T-helper 2 cell treated with Interferon-gamma antibody and Interleukin-4, amounts not matched to agents 5 μg/mL and 100 μg/mL, for 36 hours (primary cell): ENCODE measurements at regions not wholly inside any gene's neighbourhood (a gene's known extent, or its start where the extent isn't known, plus 50 kb on each side); places are given as distances from the start of the nearest gene placed in this dataset.

Source experiments
- DNase-seq: peaks from one replicate; pipeline ENCODE4 v3.0.0; 2021; ENCODE audit warnings: low spot score
- H3K27ac Mint-ChIP-seq: one replicate; pipeline ENCODE4 v1.8.0; 2021; ENCODE audit warnings: mild to moderate bottlenecking, mixed read lengths
- H3K27me3 Mint-ChIP-seq: one replicate; pipeline ENCODE4 v1.8.0; 2021; ENCODE audit warnings: low read depth, mixed read lengths
- H3K36me3 Mint-ChIP-seq: one replicate; pipeline ENCODE4 v1.8.0; 2021; ENCODE audit warnings: low read depth, mixed read lengths
- H3K4me1 Mint-ChIP-seq: one replicate; pipeline ENCODE4 v1.8.0; 2021; ENCODE audit warnings: low read depth, mixed read lengths
- H3K4me3 Mint-ChIP-seq: one replicate; pipeline ENCODE4 v1.8.0; 2022; ENCODE audit warnings: mild to moderate bottlenecking, moderate library complexity, mixed read lengths
- H3K9me3 Mint-ChIP-seq: one replicate; pipeline ENCODE4 v1.8.0; 2021; ENCODE audit warnings: mixed read lengths

DNA sequence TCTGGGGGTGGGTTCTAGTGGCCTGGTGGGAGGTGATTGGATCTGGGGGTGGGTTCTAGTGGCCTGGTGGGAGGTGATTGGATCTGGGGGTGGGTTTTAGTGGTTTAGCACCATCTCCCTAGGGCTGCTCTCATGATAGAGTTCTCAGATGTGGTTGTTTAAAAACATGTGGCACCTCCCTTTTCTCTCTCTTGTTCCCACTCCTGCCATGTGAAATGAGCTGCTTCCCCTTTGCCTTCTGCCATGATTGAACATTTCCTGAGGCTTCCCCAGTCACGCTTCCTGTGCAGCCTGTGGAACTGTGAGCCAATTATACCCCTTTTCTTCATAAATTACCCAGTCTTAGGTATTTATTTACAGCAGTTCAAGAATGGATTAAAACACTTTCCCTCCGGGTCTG is 327.3 kb upstream of the AJAP1 start:
- Mint-ChIP-seq H3K4me1 (no peaks in the 10 kb centered on the region), H3K27me3 (no peaks in the 10 kb centered on the region), H3K27ac (no peak overlapping the region), H3K36me3 (no peaks in the 10 kb centered on the region), H3K9me3 (no peaks in the 10 kb centered on the region), H3K4me3 (no peak overlapping the region)
- DNase-seq, result no peak

DNA sequence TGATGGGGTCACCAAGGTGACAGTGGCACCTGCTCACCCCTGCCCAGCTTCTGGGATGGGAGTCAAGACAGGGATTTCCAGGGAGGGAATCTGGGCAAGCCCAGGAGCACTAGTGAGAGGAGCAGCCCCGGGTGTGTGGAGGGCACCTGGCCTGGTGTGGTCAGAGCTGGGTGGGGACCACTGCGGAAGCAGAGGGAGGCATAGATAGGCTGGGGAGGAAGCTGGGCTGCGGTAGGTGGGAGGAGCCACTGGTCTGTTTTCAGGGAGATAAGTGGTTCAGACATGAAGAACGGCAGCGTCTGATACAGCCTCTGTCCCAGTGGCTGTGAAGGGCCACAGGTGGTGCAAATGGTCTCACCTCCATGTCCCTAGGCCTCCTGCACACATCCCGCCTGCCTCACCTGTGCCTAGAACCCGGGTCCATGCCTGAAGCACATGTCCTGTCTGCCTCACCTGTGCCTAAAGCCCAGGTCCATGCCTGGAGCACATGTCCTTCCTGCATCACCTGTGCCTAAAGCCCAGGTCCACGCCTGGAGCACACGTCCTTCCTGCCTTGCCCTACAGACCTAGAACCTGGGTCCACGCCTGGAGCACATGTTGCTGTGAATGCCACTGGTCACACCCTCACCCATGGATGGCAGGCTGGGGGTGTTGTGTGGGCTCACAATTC is 325.9 kb upstream of the AJAP1 start:
- Mint-ChIP-seq H3K27ac (no peak overlapping the region), H3K36me3 (no peaks in the 10 kb centered on the region), H3K27me3 (no peaks in the 10 kb centered on the region), H3K4me3 (no peak overlapping the region), H3K9me3 (peaks cover 2% of the 10 kb centered on the region), H3K4me1 (no peaks in the 10 kb centered on the region)
- no peak for DNase-seq

DNA sequence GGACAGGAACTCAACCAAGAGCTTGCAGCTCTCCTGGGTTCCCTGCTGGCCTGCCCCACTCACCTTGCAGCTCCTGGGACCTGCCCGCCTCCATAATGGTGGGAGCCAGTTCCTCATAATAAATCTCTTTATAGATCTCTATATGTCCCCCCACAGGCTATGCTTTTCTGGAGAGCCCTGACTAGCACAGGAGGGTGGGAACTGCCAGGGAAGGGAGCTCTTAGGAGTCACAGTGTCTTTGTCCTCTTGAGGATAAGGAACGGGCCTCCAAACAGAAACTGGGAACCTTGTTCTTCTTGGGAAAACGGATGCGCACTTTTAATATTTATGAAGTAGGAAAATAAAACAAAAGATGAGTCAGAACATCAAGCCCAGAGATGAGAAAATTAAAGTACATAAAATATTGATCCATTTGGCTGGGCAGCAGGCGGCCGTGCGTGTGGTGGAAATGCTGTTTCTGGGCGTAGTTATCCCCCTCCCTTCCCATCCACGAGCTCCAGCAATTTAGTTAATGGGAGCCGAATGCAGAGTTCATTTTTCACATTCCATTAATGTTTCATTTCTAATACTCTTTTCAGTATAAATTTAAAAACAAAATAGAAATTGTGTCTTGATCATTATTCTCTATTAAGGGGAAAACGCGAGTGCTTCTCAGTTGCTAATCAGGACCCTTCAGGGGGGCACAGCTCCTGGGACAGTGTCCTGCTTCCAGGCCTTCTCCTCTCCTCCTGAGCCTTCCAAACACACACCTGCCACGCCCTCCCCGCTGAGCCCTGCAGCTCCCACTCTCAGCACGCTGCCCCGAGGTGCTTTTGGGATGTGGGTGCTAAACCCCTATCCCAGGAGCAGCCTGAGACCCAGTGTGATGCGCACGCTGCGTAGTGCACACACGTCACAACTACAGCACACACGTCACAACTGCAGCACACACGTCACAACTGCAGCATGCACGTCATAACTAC is 323.3 kb upstream of the AJAP1 start:
- Mint-ChIP-seq H3K27me3 (no peaks in the 10 kb centered on the region), H3K36me3 (no peaks in the 10 kb centered on the region), H3K9me3 (peaks cover 5% of the 10 kb centered on the region), H3K27ac (no peak overlapping the region), H3K4me3 (no peak overlapping the region), H3K4me1 (no peaks in the 10 kb centered on the region)
- DNase-seq, result no peak

DNA sequence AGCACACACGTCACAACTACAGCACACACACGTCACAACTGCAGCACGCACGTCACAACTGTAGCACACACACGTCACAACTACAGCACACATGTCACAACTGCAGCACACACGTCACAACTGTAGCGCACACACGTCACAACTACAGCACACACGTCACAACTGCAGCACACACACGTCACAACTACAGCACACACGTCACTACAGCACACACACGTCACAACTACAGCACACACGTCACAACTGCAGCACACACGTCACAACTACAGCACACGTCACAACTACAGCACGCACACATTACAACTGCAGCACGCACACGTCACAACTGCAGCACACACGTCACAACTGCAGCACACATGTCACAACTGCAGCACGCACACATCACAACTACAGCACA is 322.6 kb upstream of the AJAP1 start:
- Mint-ChIP-seq H3K27me3 (no peaks in the 10 kb centered on the region), H3K4me3 (no peak overlapping the region), H3K36me3 (no peaks in the 10 kb centered on the region), H3K27ac (no peak overlapping the region), H3K9me3 (peaks cover 12% of the 10 kb centered on the region), H3K4me1 (no peaks in the 10 kb centered on the region)
- no peak for DNase-seq

DNA sequence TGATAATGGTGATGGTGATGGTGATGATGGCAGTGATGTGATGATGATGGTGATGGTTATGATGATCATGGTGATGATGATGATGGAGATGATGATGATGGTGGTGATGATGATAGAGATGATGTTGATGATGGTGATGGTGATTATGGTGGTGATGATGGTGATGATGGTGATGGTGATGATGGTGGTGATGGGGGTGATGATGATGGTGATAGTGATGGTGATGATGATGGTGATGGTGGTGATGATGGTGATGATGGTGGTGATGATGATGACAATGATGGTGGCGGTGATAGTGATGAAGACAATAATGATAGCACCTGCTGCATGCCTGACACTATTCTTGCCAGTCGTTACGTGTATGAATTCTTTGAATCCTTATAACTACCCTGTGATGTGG is 317.9 kb upstream of the AJAP1 start:
- DNase-seq, result no peak
- no peak overlapping the region for H3K27ac Mint-ChIP-seq
- no peaks in the 10 kb centered on the region for H3K27me3 Mint-ChIP-seq
- no peaks in the 10 kb centered on the region for H3K36me3 Mint-ChIP-seq
- H3K4me1 Mint-ChIP-seq, result no peaks in the 10 kb centered on the region
- no peak overlapping the region for H3K4me3 Mint-ChIP-seq
- H3K9me3 Mint-ChIP-seq, result peaks cover 12% of the 10 kb centered on the region

DNA sequence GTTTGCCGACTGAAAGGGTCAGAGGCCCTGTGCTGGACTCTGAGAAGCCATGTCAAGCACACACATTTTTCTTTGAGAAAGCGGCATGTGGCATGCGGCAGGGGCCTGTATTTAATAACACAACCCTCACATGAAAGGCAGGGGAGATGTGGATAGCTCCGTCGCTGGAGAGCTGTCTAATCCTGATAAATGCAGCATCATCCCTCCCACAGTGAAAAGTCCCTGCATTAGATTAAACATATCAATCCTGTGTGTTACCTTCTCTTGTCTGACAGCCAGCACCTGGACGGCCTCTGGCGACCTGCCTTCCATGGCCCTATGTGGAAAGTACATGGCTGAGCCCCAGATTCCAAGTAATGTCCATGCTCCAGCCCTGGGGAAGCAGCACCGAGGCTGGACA is 313.0 kb upstream of the AJAP1 start:
- H3K4me3 Mint-ChIP-seq, result no peak overlapping the region
- H3K36me3 Mint-ChIP-seq, result no peaks in the 10 kb centered on the region
- peaks cover 7% of the 10 kb centered on the region for H3K9me3 Mint-ChIP-seq
- no peaks in the 10 kb centered on the region for H3K4me1 Mint-ChIP-seq
- no peaks in the 10 kb centered on the region for H3K27me3 Mint-ChIP-seq
- DNase-seq, result no peak
- H3K27ac Mint-ChIP-seq, result no peak overlapping the region

DNA sequence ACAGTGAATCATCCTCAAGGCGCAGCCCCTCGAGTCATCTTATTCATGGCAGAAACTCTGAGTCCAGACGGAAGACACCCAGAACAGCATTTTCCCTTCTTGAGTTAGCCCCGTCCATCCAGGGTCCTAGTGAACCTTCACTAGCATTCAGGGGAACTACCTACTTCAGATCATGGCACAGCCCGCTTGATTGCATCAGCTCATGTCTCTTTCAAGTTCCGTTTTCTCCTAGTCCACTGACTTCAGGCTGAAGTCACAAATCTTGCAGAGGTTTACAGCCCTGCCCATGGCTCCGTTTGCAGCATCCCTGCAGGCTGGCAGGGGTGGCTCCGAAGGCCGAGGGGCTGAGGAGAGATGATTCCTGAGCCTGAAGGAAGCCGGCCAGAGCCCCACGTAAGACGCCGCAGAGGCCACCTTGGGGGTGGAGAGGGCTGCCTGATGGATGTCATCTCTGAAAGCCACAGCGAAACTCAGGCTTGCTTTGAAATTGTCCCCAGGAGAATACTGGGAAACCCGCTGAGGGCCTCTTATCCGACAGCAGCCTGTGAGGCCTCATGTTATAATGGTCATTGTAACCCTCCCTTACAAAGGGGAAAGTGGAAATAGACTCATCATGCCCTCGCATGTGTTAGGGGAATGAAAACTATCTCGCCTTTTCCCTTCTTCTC is 310.2 kb upstream of the AJAP1 start:
- no peaks in the 10 kb centered on the region for H3K27me3 Mint-ChIP-seq
- DNase-seq, result no peak
- H3K36me3 Mint-ChIP-seq, result no peaks in the 10 kb centered on the region
- H3K9me3 Mint-ChIP-seq, result peaks cover 4% of the 10 kb centered on the region
- H3K4me1 Mint-ChIP-seq, result no peaks in the 10 kb centered on the region
- H3K4me3 Mint-ChIP-seq, result no peak overlapping the region
- no peak overlapping the region for H3K27ac Mint-ChIP-seq

DNA sequence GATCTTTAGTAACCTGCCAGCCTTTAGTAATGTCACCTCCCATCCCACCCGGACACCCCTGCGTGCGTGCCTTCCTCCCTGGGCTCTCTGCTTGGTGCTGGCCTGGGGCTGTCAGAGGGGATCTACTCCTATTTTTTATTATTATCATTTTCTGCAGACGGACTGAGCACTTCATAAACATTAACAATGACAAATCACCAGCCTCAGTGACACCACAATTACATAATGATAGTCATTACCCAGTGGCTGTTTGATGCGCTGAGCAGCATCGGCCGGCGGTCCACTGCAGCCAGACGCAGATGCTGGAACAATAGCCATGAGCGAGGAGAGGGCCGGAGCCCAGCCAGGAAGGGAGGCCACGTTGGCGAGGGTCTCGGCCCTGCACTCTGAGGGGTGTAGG is 309.3 kb upstream of the AJAP1 start:
- no peaks in the 10 kb centered on the region for H3K36me3 Mint-ChIP-seq
- H3K9me3 Mint-ChIP-seq, result peaks cover 4% of the 10 kb centered on the region
- no peak overlapping the region for H3K4me3 Mint-ChIP-seq
- no peaks in the 10 kb centered on the region for H3K4me1 Mint-ChIP-seq
- no peak overlapping the region for H3K27ac Mint-ChIP-seq
- DNase-seq, result no peak
- no peaks in the 10 kb centered on the region for H3K27me3 Mint-ChIP-seq

DNA sequence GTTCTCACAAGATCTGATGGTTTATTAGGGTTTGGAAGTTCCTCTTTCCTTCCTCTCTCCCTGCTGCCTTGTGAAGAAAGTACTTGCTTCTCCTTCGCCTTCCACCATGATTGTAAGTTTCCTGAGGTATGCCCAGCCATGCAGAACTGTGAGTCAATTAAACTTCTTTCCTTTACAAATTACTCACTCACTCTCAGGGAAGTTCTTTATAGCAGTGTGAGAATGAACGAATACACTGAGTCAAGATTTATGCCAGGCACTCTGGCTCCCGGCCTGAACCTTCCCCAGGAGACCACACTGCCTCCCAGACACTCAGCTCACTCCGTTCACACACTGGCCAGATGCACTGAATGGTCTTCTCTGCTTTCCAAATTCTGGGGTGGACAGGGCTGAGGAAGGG is 308.3 kb upstream of the AJAP1 start:
- H3K27ac Mint-ChIP-seq, result no peak overlapping the region
- no peaks in the 10 kb centered on the region for H3K4me1 Mint-ChIP-seq
- no peak overlapping the region for H3K4me3 Mint-ChIP-seq
- no peak for DNase-seq
- no peaks in the 10 kb centered on the region for H3K36me3 Mint-ChIP-seq
- H3K9me3 Mint-ChIP-seq, result peaks cover 4% of the 10 kb centered on the region
- H3K27me3 Mint-ChIP-seq, result no peaks in the 10 kb centered on the region

DNA sequence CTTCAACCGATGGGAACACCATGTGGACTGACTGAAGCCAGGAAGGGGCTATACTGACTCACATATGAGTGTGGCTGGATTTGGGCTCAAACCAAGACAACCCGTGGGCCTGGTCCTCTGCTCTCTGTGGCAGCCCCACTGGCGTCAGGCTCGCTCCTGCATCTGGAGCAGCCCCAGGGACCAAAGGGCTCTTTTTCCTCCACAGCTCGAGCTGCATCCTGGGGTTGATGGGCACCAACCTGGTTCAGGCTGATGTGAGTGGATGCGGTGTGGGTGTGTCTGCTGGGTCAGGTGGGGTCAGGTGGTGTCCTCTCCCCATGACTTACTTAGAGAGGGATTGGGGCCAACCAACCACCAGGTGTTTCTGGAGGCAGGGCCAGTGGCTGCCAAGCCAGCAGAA is 303.0 kb upstream of the AJAP1 start:
- H3K27ac Mint-ChIP-seq, result no peak overlapping the region
- H3K9me3 Mint-ChIP-seq, result no peaks in the 10 kb centered on the region
- no peaks in the 10 kb centered on the region for H3K4me1 Mint-ChIP-seq
- H3K27me3 Mint-ChIP-seq, result no peaks in the 10 kb centered on the region
- DNase-seq, result no peak
- no peaks in the 10 kb centered on the region for H3K36me3 Mint-ChIP-seq
- H3K4me3 Mint-ChIP-seq, result no peak overlapping the region

DNA sequence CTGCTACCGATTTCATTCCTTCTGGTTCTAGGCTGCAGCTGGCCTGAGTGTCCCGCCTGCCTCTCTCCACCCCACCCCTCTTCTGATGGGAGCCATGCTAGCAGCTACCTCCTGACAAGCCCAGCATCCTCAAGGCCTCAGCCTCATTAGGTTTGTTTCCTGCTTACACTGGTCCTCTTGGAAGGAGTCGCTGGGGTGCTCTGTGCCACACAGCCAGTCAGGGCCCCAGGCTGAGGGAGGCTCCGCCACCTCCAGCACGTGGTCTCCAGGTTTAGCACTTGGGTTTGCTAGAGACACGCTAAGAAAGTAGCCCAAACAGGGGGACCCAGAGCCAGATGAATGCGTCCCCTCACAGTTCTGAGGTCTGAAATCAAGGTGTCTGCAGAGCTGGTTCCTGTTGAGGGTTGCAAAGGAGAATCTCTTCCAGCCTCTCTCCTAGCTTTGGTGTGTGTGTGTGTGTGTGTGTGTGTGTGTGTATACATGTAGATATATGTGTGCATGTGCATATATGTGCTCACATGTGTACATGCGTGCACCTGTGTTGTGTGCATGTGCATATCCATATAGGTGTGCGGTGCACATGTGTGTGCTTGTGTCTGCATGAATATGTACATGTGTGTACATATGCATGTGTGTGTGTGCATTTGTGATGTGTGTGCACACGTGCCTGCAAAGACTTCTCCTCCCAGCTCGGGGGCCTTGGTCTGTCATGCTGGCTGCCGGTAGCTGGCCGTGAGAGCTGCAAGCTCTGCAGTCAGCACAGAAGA is 301.1 kb upstream of the AJAP1 start:
- Mint-ChIP-seq H3K27me3 (no peaks in the 10 kb centered on the region), H3K4me3 (no peak overlapping the region), H3K9me3 (no peaks in the 10 kb centered on the region), H3K27ac (no peak overlapping the region), H3K36me3 (no peaks in the 10 kb centered on the region), H3K4me1 (no peaks in the 10 kb centered on the region)
- no peak for DNase-seq

DNA sequence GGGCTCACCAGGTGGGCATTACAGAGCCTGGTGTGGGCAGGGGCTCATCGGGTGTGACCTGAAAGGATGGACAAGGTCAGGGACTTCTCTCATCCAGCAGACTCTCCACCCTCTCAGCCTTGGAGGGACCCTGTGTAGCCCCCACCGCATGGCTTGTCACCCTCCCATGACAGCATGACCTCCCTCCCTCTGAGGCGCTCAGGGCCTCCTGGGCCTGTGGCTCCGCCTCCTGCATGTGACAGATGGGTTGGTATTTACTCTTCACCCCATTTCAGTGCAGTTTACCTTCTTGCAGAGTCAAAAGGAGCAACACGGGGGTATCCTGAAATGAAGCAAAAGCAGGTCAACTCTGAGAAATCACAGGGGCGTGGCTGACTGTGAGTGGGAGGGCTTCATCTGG is 298.6 kb upstream of the AJAP1 start:
- Mint-ChIP-seq H3K4me3 (no peak overlapping the region), H3K27ac (no peak overlapping the region), H3K4me1 (no peaks in the 10 kb centered on the region)

DNA sequence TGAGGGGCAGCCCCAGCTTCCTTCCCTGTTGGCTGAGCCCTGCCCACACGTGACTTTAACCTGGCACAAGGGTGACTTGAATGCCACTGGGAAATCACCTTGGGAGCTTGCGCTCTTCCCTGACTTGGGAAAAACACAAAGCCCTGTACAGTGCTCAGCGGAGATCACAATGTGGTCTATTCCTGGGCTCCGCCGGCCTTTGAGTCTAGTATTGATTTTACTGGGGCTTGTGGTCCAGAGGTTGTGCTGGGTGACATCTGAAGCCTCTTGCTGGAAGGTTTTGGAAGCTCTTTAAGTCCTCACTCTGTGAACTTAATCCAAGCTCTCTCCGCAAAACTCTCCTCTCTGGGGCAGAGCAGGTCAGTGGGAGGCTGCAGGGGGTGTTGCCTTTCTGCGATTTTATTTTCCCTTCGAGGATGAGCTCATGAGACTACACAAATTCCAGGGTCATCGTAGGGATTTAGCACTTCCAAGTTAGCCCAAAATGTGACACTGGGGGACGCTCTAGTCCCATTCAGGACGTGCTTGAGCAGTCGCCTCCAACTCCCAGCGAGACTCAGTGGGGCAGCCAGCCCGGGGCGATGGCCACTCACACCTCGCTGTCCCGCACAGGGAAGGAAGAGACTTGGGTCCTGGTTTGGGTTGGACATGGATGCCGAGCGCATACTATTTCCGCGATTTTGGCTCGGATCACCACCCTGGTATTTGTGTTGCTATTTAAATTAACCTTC is 291.9 kb upstream of the AJAP1 start:
- Mint-ChIP-seq H3K27ac (no peak overlapping the region), H3K27me3 (no peaks in the 10 kb centered on the region), H3K4me1 (no peaks in the 10 kb centered on the region), H3K36me3 (no peaks in the 10 kb centered on the region), H3K9me3 (no peaks in the 10 kb centered on the region), H3K4me3 (no peak overlapping the region)
- DNase-seq, result no peak

More for the DNA sequence above, 298.6 kb upstream of the AJAP1 start:
- Mint-ChIP-seq H3K36me3 (no peaks in the 10 kb centered on the region), H3K9me3 (no peaks in the 10 kb centered on the region), H3K27me3 (no peaks in the 10 kb centered on the region)
- DNase-seq, result no peak
